ENCODE measurements at regions not wholly inside any gene's neighbourhood (a gene's known extent, or its start where the extent isn't known, plus 50 kb on each side); places are given as distances from the start of the nearest gene placed in this dataset.

DNA sequence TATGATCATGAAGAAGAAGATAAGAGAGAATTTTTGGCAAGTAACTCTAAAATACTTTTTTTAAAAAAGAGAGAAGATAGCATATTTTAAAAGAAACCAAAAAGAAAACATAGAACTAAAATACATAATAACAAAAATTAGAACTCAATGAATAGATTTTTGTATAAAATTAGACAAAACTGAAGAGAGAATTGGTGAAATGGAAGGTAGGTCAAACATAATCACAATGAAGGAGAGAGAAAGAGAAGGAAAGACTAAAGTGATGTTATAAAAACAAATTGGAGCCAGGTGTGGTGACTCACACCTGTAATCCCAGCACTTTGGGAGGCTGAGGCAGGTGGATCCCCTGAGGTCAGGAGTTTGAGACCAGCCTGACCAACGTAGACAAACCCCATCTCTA, 211.5 kb downstream of the AXIN2 start:
- no peak overlapping the region for H3K27ac ChIP-seq
- in situ Hi-C loops (cut with HindIII; ENCODE audit: low pct_ligation_motif_present, low sequenced_read_pairs): no loop called here
- no peaks in the 10 kb centered on the region for H3K36me3 ChIP-seq (replicated peaks)
- DNase-seq: no peak
- H3K27me3 ChIP-seq (replicated peaks): no peaks in the 10 kb centered on the region
- H3K4me3 ChIP-seq (ENCODE audit: low read depth, low read length): no peak overlapping the region
- TF ChIP-seq, protein P1, sequence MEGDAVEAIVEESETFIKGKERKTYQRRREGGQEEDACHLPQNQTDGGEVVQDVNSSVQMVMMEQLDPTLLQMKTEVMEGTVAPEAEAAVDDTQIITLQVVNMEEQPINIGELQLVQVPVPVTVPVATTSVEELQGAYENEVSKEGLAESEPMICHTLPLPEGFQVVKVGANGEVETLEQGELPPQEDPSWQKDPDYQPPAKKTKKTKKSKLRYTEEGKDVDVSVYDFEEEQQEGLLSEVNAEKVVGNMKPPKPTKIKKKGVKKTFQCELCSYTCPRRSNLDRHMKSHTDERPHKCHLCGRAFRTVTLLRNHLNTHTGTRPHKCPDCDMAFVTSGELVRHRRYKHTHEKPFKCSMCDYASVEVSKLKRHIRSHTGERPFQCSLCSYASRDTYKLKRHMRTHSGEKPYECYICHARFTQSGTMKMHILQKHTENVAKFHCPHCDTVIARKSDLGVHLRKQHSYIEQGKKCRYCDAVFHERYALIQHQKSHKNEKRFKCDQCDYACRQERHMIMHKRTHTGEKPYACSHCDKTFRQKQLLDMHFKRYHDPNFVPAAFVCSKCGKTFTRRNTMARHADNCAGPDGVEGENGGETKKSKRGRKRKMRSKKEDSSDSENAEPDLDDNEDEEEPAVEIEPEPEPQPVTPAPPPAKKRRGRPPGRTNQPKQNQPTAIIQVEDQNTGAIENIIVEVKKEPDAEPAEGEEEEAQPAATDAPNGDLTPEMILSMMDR (IDR thresholded peaks at IDR 0.05; ENCODE audit: low read depth, low read length, missing control alignments): no peak

DNA sequence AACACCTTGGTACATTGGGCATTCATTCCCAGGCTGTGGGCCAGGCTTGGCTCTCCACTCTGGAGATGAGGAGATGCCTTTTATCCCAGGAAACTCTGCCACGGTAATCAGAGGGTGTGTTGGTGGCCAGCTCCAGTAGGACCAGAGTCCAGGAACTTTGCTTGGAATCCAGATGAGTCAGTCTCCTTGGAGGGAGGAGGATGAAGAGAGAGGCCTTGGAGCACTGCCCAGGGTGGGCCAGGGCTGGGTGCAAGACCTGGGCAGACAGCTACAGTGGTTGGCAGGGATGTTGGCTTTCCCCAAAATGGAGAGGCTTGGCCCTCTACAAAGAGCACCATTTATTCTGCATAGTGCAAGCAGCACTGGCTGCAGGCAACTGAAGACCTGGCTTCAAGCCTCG, 209.0 kb downstream of the RGS9 start:
- in situ Hi-C loops (cut with HindIII; ENCODE audit: low pct_ligation_motif_present, low sequenced_read_pairs): no loop called here
- Histone ChIP-seq H3K27me3 (replicated peaks) (no peaks in the 10 kb centered on the region), H3K36me3 (replicated peaks) (no peaks in the 10 kb centered on the region), H3K4me3 (ENCODE audit: low read depth, low read length) (no peak overlapping the region), H3K27ac (no peak overlapping the region)
- DNase-seq: peak; percentile 14
- TF ChIP-seq, protein P1 (IDR thresholded peaks at IDR 0.05; ENCODE audit: low read depth, low read length, missing control alignments): no peak

GRCh38 chr17:65345261-65346005, 208.3 kb downstream of the RGS9 start:
- Histone ChIP-seq H3K4me3 (ENCODE audit: low read depth, low read length) (no peak overlapping the region), H3K27ac (no peak overlapping the region), H3K27me3 (replicated peaks) (no peaks in the 10 kb centered on the region), H3K36me3 (replicated peaks) (no peaks in the 10 kb centered on the region)
- peak; percentile 73 for DNase-seq
- TF ChIP-seq, protein P1 (IDR thresholded peaks at IDR 0.05; ENCODE audit: low read depth, low read length, missing control alignments): no peak
- in situ Hi-C loops (cut with HindIII; ENCODE audit: low pct_ligation_motif_present, low sequenced_read_pairs): no loop called here

DNA sequence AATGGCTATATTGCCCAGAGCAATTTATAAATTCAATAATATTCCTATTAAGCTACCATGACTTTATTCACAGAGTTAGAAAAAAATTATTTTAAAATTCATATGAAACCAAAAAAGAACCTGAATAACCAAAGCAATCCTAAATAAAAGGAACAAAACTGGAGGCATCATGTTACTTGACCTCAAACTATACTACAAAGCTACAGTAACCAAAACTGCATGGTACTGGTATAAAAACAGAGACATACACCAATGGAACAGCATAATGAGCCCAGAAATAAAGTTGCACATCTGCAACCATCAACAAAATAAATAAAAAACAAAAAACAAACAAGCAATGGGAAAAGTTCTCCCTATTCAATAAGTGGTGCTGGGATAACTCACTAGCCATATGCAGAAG, 203.2 kb downstream of the RGS9 start:
- in situ Hi-C loops (cut with HindIII; ENCODE audit: low pct_ligation_motif_present, low sequenced_read_pairs): no loop called here
- DNase-seq: no peak
- TF ChIP-seq, protein P1 (IDR thresholded peaks at IDR 0.05; ENCODE audit: low read depth, low read length, missing control alignments): no peak

GRCh38 chr17:65334406-65334805, 197.2 kb downstream of the RGS9 start:
- in situ Hi-C loops (cut with HindIII; ENCODE audit: low pct_ligation_motif_present, low sequenced_read_pairs): no loop called here
- H3K4me3 ChIP-seq (ENCODE audit: low read depth, low read length): no peak overlapping the region
- no peaks in the 10 kb centered on the region for H3K36me3 ChIP-seq (replicated peaks)
- TF ChIP-seq, protein P1 (IDR thresholded peaks at IDR 0.05; ENCODE audit: low read depth, low read length, missing control alignments): no peak
- DNase-seq: no peak
- no peak overlapping the region for H3K27ac ChIP-seq
- no peaks in the 10 kb centered on the region for H3K27me3 ChIP-seq (replicated peaks)

More for the DNA sequence above, 203.2 kb downstream of the RGS9 start:
- H3K27me3 ChIP-seq (replicated peaks): no peaks in the 10 kb centered on the region
- no peaks in the 10 kb centered on the region for H3K36me3 ChIP-seq (replicated peaks)
- no peak overlapping the region for H3K27ac ChIP-seq
- H3K4me3 ChIP-seq (ENCODE audit: low read depth, low read length): no peak overlapping the region

DNA sequence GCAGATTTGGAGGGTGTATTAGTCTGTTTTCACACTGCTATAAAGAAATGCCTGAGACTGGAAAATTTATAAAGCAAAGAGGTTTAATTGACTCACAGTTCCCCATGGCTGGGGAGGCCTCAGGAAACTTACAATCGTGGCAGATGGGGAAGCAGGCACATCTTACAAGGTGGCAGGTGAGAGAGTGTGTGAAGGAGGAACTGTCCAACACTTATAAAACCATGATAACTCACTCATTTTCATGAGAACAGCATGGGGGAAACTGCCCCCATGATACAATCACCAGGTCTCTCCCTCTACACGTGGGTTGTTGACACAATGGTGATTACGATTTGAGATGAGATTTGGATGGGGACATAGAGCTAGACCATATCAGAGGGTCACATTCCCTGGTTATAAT, 195.6 kb downstream of the RGS9 start:
- H3K4me3 ChIP-seq (ENCODE audit: low read depth, low read length): no peak overlapping the region
- no peaks in the 10 kb centered on the region for H3K27me3 ChIP-seq (replicated peaks)
- TF ChIP-seq, protein P1 (IDR thresholded peaks at IDR 0.05; ENCODE audit: low read depth, low read length, missing control alignments): no peak
- no peak for DNase-seq
- in situ Hi-C loops (cut with HindIII; ENCODE audit: low pct_ligation_motif_present, low sequenced_read_pairs): no loop called here
- H3K27ac ChIP-seq: no peak overlapping the region
- H3K36me3 ChIP-seq (replicated peaks): no peaks in the 10 kb centered on the region

All from brain microvascular endothelial cell (primary cell).